OCI-LY3 (cell line): ENCODE measurements at regions not wholly inside any gene's neighbourhood (a gene's known extent, or its start where the extent isn't known, plus 50 kb on each side); places are given as distances from the start of the nearest gene placed in this dataset.

ENCODE experiments used
- CTCF ChIP-seq: fragments of 200-600, 300-600 bp; sonication (generic); IDR thresholded peaks from 2 replicates; pipeline ENCODE4 v1.5.1; 2014; ENCODE audit warnings: antibody characterized with exemption, low read length, low read depth
- EZH2phosphoT487 ChIP-seq: fragments of 200-600 bp; shearing (Covaris generic); IDR thresholded peaks from 2 replicates; pipeline ENCODE4 v1.6.1; 2018; ENCODE audit warnings: antibody characterized with exemption, mixed run types, low read depth

- TF ChIP-seq CTCF (no peak), EZH2phosphoT487 (no peak)
Measured at GRCh38 chr4:121562811-121563210, 134.0 kb downstream of the ANXA5 start.
